DOHH2 (cell line): ENCODE measurements at regions not wholly inside any gene's neighbourhood (a gene's known extent, or its start where the extent isn't known, plus 50 kb on each side); places are given as distances from the start of the nearest gene placed in this dataset.
"Not testable (repeated sequence)": the region's sequence is repeated elsewhere in the genome, so short reads cannot be mapped to it uniquely, and the experiment has no call there.

Experiments used
- H3F3A ChIP-seq: fragments of 200-600 bp; sonication (generic), shearing (Covaris generic); 2 replicates; pipeline ENCODE4 v1.6.0; 2016; ENCODE audit warnings: antibody characterized with exemption, mild to moderate bottlenecking; ENCODE audit not compliant: control insufficient read depth, insufficient read depth
- H3K27ac ChIP-seq: fragments of 200-600 bp; sonication (generic); 2 replicates; pipeline ENCODE4 v1.5.1; 2014; ENCODE audit warnings: low read depth, mild to moderate bottlenecking, low read length, moderate library complexity
- H3K27me3 ChIP-seq: fragments of 200-600 bp; sonication (generic); 2 replicates; pipeline ENCODE4 v1.6.1; 2014; ENCODE audit warnings: mild to moderate bottlenecking, low read length, mixed read lengths; ENCODE audit not compliant: control insufficient read depth
- H3K36me3 ChIP-seq: fragments of 200-600 bp; sonication (generic); 2 replicates; pipeline ENCODE4 v1.6.1; 2014; ENCODE audit warnings: mild to moderate bottlenecking, low read length, moderate library complexity, mixed read lengths; ENCODE audit not compliant: control insufficient read depth
- H3K4me1 ChIP-seq: fragments of 200-600 bp; sonication (generic); 2 replicates; pipeline ENCODE4 v1.6.1; 2014; ENCODE audit warnings: mild to moderate bottlenecking, low read length, mixed read lengths; ENCODE audit not compliant: control insufficient read depth
- H3K4me2 ChIP-seq: fragments of 200-600 bp; sonication (generic); 2 replicates; pipeline ENCODE4 v1.6.0; 2014; ENCODE audit warnings: mild to moderate bottlenecking, low read length, moderate library complexity
- H3K4me3 ChIP-seq: fragments of 200-600 bp; sonication (generic); 2 replicates; pipeline ENCODE4 v1.5.1; 2014; ENCODE audit warnings: mild to moderate bottlenecking, low read length, mixed read lengths
- H3K79me2 ChIP-seq: fragments of 200-600 bp; sonication (generic); 2 replicates; pipeline ENCODE4 v1.6.1; 2014; ENCODE audit warnings: mild to moderate bottlenecking, low read length, mixed read lengths; ENCODE audit not compliant: control insufficient read depth
- H3K9me2 ChIP-seq: fragments of 200-600 bp; sonication (generic); replicated peaks from 2 replicates; pipeline ENCODE4 v1.6.1; 2014; ENCODE audit warnings: mild to moderate bottlenecking, low read length, mixed read lengths; ENCODE audit not compliant: control insufficient read depth
- H3K9me3 ChIP-seq: fragments of 200-600 bp; sonication (generic); 2 replicates; pipeline ENCODE4 v1.6.1; 2014; ENCODE audit warnings: antibody characterized with exemption, low read length, mixed read lengths; ENCODE audit not compliant: control insufficient read depth, insufficient read depth
- H4K20me1 ChIP-seq: fragments of 200-600 bp; sonication (generic); 2 replicates; pipeline ENCODE4 v1.6.0; 2014; ENCODE audit warnings: low read depth, mild to moderate bottlenecking, antibody characterized with exemption, low read length, moderate library complexity; ENCODE audit not compliant: control insufficient read depth, insufficient read depth
- CTCF ChIP-seq: fragments of 200-600 bp; sonication (generic); IDR thresholded peaks from one replicate; pipeline ENCODE4 v1.5.1; 2014; ENCODE audit warnings: antibody characterized with exemption, mild to moderate bottlenecking, low read depth, low read length; ENCODE audit not compliant: poor library complexity, severe bottlenecking
- EZH2phosphoT487 ChIP-seq: fragments of 200-600 bp; sonication (generic); IDR thresholded peaks from 2 replicates; pipeline ENCODE4 v1.6.1; 2017; ENCODE audit warnings: borderline replicate concordance, mild to moderate bottlenecking, antibody characterized with exemption, low read length, moderate library complexity, mixed read lengths

GRCh38 chr9:75376680-75377254 is 288.5 kb downstream of the OSTF1 start:
- no peaks in the 10 kb centered on the region for H3K9me3 ChIP-seq
- H3K27ac ChIP-seq, result no peak overlapping the region
- TF ChIP-seq CTCF (no peak), EZH2phosphoT487 (no peak)
- H3K4me3 ChIP-seq, result no peak overlapping the region
- no peaks in the 10 kb centered on the region for H3K36me3 ChIP-seq
- no peaks in the 10 kb centered on the region for H3K27me3 ChIP-seq
- H4K20me1 ChIP-seq, result no peaks in the 10 kb centered on the region
- H3K9me2 ChIP-seq, result no peaks in the 10 kb centered on the region
- no peaks in the 10 kb centered on the region for H3F3A ChIP-seq
- H3K4me1 ChIP-seq, result no peaks in the 10 kb centered on the region
- no peaks in the 10 kb centered on the region for H3K79me2 ChIP-seq
- no peak overlapping the region for H3K4me2 ChIP-seq

GRCh38 chr9:75378036-75378435 is 289.7 kb downstream of the OSTF1 start:
- H3K27ac ChIP-seq, result no peak overlapping the region
- H3K9me3 ChIP-seq, result no peaks in the 10 kb centered on the region
- no peak overlapping the region for H3K4me2 ChIP-seq
- H3K4me1 ChIP-seq, result no peaks in the 10 kb centered on the region
- H3F3A ChIP-seq, result no peaks in the 10 kb centered on the region
- H3K9me2 ChIP-seq, result no peaks in the 10 kb centered on the region
- no peaks in the 10 kb centered on the region for H3K36me3 ChIP-seq
- H3K4me3 ChIP-seq, result no peak overlapping the region
- H3K27me3 ChIP-seq, result no peaks in the 10 kb centered on the region
- H3K79me2 ChIP-seq, result no peaks in the 10 kb centered on the region
- no peaks in the 10 kb centered on the region for H4K20me1 ChIP-seq
- no peak for TF ChIP-seq EZH2phosphoT487
- TF ChIP-seq CTCF, result no peak

GRCh38 chr9:75378926-75379325 is 290.6 kb downstream of the OSTF1 start:
- Histone ChIP-seq H3K36me3 (no peaks in the 10 kb centered on the region), H3K27ac (no peak overlapping the region), H4K20me1 (no peaks in the 10 kb centered on the region)

GRCh38 chr9:75382126-75382525 is 293.8 kb downstream of the OSTF1 start:
- TF ChIP-seq EZH2phosphoT487 (no peak), CTCF (no peak)
- no peak overlapping the region for H3K4me3 ChIP-seq
- no peaks in the 10 kb centered on the region for H3F3A ChIP-seq
- H3K4me1 ChIP-seq, result no peaks in the 10 kb centered on the region
- no peaks in the 10 kb centered on the region for H3K79me2 ChIP-seq
- H4K20me1 ChIP-seq, result no peaks in the 10 kb centered on the region
- no peaks in the 10 kb centered on the region for H3K9me3 ChIP-seq
- H3K9me2 ChIP-seq, result no peaks in the 10 kb centered on the region
- no peak overlapping the region for H3K4me2 ChIP-seq
- no peaks in the 10 kb centered on the region for H3K27me3 ChIP-seq
- no peaks in the 10 kb centered on the region for H3K36me3 ChIP-seq
- no peak overlapping the region for H3K27ac ChIP-seq

More at GRCh38 chr9:75378926-75379325, 290.6 kb downstream of the OSTF1 start:
- Histone ChIP-seq H3K4me3 (no peak overlapping the region), H3K79me2 (no peaks in the 10 kb centered on the region), H3F3A (no peaks in the 10 kb centered on the region), H3K27me3 (no peaks in the 10 kb centered on the region), H3K4me2 (no peak overlapping the region), H3K4me1 (no peaks in the 10 kb centered on the region), H3K9me3 (no peaks in the 10 kb centered on the region), H3K9me2 (no peaks in the 10 kb centered on the region)
- no peak for TF ChIP-seq EZH2phosphoT487

- H3K27ac ChIP-seq, H3K27me3 ChIP-seq, H3K9me3 ChIP-seq, H3F3A ChIP-seq, H4K20me1 ChIP-seq, H3K4me2 ChIP-seq, H3K79me2 ChIP-seq, H3K36me3 ChIP-seq, H3K4me3 ChIP-seq, H3K4me1 ChIP-seq, H3K9me2 ChIP-seq: not testable (repeated sequence)
Observed at GRCh38 chr9:75383420-75384034, 295.2 kb downstream of the OSTF1 start.
